HG02981 (cell line): ENCODE measurements at regions not wholly inside any gene's neighbourhood (a gene's known extent, or its start where the extent isn't known, plus 50 kb on each side); places are given as distances from the start of the nearest gene placed in this dataset.

Experiments used
- ATAC-seq: cut with Tn5 transposase; IDR thresholded peaks from one replicate; pipeline ENCODE4 v1.9.1; 2021; ENCODE audit warnings: mild to moderate bottlenecking, moderate library complexity; ENCODE audit not compliant: unreplicated experiment

DNA sequence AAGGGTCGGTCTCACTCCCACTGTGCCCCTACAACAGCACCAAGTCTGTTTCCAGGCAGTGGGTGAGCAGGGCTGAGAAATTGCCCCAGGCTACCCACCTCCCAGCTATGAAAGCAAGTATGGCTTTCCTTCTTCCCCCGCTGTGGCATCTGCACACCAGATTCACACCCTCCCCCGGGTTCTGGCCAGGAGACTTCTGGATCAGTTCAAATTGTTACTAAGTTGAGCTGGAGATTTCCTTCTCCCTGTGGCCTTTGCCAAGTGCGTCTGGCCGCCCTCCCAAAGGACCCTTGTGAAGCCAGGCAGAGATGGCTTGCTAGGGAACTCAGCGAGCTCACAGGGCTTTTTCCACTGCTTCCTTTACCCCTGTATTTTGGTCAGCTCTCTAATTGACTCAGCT is 555.4 kb downstream of the SH2D4B start:
- no peak for ATAC-seq

DNA sequence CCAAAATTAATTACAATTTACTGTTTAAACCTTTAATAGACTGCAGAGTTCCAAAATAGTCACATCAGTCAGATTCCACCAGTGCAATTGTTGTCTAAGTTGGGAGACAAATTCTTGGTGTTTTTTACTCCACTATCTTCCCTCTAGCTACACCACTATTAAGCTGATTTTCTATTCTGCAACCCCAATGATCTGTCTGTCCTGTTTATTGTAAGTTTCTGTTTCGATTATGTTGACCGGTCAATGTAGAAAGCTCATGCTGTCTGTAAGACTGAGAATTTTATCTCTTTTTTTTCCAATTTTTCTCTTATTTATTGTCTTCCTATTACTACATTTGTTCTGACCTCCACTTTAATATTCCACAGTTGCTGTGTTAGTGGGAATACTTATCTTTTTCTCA is 557.5 kb downstream of the SH2D4B start:
- no peak for ATAC-seq

DNA sequence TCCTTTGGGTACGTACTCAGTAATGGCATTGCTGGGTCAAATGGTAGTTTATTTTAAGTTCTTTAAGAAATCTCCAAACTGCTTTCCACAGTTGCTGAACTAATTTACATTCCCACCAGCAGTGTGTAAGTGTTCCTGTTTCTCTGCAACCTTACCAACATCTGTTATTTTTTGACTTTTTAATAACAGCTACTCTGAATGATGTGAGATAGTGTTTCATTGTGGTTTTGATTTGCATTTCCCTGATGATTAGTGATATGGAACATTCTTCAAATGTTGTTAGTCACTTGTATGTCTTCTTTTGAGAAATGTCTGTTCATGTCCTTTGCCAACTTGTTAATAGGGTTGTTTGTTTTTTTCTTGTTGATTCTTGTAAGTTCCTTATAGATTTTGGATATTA is 558.9 kb downstream of the SH2D4B start:
- ATAC-seq, result no peak

DNA sequence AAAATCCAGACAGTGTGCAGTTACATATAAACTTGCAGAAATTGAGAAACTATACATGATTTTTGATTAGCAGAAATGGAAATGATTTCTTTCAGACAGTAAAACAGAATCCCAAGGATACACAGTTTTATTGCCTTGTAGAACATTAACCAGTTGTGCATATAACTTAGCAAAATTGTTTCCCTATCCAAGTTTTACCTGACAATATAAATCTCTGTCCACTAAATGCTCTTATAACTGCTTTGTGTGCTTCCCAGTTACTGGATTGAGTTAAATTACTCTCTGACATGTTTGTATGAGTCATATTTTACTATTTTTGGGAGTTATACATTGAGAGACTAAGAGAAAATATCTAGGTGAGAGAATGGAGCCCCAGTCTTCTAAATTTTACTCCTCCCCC is 563.4 kb downstream of the SH2D4B start:
- ATAC-seq, result no peak

DNA sequence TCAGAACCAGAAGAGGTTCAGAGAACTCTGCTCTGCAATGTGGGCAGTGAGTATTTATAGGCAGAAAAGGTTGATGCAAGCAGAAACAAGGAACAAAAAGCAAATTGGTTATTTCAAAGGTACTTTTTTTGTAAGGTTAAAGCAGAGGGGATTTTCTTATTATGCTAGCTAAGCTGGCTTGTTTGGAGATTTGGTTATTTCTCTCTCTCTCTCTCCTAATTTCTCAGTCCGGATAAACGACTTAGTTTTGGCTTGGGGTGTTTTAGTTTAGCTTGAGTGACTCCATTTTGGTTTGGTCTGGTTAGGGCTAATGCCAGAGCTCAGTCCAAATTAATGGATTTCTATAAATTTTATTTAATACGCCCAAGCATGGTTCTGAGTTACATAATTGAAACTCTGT is 566.8 kb downstream of the SH2D4B start:
- no peak for ATAC-seq

DNA sequence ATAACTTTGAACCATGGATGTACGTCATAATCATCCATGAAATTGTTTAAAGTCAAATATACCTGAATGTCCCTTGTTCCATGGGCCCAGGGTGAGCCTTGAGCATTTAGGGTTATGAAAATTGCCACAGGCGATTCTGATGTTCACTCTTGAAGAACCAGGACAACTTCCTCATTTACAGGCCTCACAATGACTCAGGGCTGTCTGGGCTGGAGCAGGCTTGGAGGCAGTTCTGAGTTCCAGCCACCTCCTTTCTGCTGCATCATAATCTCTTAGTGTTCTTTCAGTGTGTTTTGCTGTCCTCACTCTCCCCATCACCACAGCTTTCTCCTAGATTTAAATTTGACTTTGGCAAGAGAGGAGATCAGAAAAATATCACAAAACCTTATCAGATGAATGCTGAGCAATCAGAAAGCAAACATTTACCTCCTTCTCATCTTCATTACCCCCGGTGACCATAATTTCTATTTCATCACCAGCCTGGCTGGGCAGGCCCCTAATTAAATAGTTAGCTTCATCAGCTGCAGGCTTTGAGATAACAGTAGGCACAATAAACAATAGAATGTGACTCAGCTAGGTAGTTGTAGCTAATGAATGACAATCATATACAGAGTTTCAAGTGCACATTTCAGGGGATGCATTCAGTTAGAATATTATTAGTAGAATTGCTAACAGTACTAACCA is 571.0 kb downstream of the SH2D4B start:
- peak; percentile 87 for ATAC-seq

DNA sequence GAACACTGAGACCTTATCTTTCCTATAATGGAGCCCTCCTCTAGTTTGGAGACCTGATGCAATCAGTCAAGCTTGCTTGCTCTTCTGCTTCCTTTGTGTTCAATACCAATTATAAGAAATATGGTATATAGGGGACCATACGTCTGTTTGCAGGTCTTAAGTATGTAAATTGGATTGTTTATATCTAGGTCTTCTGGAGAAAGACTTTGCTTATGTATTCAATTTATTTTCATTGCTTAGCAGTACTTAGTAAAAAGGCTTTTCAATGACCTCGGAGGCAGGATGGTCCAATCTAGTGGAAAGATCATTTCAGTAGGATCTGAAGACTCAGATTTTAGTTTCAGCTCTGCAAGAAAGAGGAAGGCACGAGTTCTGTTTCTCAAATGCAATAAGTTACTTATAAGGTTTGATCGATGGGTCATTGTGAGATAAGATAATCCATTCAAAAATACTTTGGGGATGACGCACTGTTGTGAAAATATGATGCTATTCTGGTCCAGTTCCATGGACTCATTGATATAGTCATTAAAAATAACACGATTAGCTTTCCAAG is 571.6 kb downstream of the SH2D4B start:
- no peak for ATAC-seq

DNA sequence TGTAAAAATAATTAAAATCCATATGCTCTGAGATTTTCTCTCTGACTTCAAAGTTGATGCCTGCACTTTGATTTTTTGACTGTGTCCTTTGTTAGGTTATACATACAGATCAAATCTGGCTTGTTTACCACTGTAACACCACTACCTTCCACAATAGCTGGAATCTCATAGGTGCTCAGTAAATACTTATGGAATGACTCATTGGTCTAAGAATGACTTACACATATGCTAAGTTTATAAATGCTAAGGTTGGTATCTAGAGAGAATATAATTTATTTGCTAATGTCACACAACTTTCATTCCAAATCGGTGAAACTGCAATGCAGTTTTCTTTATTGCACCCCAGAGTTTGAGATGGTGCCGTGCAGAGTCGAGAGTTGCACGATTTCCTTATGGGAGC is 578.5 kb downstream of the SH2D4B start:
- ATAC-seq, result no peak

DNA sequence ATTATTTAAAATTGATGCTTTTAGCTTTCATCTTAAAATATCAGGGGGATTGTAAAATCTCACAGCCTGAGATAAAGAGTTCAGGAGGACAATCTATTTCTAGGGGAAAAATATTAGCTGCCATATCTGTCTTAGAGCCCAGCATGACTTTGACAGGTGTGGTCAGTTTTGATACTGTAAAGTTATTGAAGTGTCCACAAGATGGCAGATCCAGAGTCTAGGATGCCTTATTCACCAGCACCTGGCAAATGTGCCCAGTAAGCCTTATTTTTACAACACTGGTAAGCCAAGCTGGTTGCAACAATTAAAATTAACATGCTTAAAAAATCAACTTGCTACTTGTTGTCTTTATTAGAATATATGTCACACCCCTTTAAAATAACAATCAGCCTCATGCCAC is 579.3 kb downstream of the SH2D4B start:
- ATAC-seq, result no peak

DNA sequence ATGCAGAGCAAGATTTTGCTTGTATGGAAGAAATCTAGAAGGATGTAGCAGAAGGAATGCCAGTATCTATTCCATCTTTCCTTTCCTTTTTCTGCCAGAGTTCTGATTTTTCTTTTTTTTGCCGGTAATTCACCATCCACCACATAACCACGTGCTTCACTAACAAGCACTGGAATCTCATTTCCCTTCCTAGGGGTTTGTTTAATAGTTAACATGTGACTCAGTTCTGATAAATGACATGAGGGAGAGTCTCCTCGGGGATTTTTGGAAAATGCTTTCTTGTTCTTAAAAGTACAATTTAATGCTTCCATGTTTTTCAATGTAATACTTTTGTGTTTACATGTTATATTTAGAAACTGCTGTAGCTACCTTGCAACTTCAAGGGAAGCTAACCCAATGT is 590.2 kb downstream of the SH2D4B start:
- ATAC-seq, result no peak

DNA sequence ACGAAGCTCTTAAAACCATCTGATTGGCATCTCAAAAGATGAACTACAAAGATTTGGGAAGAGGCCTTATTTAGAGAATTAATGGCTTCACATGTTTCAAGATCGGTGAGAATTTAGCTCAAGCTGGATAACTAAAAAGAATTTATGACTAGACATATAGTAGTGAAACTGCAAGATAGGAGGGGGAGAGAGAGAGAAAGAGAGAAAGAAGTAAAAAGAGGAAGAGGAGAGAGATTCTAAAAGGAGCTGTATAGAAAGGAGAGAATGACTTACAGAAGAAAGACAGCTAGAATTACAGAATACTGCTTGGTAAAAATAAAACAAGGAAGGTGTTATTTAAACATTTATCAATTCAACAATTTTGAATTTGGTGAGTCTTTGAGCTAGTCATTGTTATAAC is 592.3 kb downstream of the SH2D4B start:
- ATAC-seq, result no peak

DNA sequence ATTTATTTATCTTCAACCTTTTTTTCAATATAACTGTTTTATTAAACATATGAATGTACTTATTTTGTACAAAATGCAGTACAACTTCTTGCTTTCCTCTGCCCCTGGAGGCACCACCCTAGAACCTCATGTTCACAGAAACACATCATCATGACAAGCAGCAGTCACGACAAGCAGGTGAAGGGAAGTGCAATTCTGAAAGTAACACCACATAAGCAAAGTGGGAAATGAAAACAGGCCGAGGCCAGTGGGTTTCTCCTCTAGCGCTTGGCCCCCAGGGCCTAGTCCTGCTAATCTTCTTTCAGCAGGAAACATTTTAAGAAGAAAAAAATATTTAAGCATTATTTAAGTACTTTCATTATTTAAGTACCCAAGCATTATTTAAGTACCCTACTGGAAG is 598.1 kb downstream of the SH2D4B start:
- peak; percentile 90 for ATAC-seq

DNA sequence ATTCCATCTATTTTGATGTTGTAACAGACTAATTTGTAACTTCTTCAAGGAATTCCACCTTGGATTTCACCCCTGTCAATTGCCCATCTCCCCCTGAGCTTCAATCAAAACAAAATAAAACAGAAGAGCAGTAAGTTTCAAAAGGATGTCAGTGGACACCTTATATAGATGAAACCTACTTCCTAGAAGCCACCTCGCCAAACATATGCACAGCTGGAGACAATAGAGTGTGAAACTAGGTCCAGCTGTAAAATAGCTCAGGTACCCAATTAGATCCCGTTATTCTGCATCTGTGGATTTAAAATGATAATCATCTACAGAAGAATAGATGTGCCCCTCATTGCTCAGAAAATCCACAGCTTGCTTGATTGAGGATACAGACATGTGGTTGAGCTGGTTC is 598.6 kb downstream of the SH2D4B start:
- ATAC-seq, result no peak

DNA sequence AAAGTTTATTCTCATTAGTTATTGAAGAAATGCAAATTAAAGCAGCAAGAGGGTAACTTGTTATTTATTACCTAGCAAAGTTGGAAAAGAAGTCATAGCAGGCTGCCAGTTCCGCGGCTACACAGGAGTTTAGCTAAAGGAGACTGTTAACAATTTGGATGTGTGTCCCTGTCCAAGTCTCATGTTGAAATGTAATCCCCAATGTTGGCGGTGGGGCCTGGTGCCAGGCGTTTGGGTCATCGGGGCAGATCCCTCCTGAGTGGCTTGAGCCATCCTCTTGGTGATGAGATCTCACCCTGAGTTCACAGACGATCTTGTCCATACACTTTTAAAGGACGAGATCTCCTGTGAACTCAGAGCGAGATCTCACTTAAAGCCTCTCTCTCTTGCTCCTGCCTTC is 608.3 kb downstream of the SH2D4B start:
- ATAC-seq, result no peak

DNA sequence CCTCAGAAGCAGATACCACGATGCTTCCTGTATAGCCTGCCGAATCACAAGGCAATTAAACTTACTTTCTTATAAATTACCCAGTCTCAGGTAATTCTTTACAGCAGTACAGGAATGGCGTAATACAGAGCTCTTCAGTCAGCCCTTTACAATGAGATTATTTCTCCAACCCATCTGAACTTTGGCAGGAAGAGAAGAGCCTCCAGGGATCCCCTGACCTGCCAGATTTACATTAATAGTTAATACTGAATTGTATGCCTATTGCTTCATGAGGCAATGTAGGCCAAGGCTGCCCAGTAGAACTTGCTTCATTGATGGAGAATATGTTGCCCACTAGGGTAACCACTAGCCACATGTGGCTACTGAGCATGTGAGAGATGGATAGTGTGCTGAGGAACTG is 608.7 kb downstream of the SH2D4B start:
- no peak for ATAC-seq

DNA sequence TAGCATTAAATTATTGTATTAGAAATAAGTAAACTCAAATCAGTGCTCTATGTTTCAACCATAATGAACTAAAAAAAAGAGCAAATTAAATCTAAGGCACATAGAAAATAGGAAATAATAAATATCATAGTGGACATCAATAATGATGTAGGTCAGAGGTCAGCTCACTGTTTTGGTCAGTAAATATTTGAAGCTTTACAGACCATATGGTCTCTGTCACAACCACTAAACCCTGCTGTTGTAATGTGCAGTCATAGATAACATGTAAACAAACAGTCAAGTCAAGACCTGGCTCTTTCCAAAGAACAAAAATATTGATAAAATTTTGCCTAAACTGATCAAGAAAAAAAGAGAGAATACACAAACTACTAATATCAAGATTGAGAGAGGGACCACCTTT is 615.0 kb downstream of the SH2D4B start:
- ATAC-seq, result no peak

DNA sequence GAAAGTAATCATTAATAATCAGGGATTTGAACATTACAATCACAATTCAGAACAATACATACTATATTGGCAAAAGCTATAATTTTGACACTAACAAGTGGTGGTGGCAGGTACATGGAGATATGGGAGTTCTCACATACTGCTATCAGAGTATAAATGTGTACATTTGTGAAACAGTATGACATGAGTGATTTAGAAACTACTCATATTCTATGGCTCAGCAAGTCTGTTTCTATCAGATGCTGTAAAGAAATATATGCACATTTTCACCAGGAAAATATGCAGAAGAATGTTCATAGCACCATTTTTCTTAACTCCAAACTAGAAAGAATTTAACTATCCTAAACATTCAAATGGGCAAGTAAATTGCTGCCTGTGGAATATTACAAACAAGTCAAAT is 620.0 kb downstream of the SH2D4B start:
- ATAC-seq, result no peak

DNA sequence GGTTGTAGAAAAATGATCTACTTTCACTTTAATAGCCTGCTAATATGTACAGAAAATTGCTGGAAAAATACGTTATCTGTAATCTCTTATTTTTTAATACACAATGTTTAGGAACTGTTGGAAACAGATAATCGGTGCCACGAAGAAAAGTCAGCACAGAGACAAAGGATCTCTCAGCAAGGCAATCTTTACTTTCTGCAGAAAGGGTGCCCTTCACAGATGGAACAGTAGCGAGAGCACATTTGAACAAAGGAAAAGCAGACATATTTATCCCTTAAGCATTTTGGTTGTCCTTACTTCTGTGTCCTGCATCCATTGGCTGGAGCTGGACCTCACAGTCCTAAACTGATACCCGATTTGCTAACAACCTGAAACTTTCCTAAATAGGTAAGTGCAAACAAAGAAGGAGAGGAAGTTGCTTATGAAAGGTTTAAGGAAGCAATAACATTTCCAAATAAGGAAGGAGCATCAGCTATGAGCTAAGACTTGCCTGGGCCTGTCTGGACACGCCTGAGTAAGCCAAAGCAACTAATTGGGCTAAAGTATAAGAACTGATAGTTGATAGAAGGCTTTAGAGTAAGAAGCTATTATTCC is 640.0 kb downstream of the SH2D4B start:
- no peak for ATAC-seq

DNA sequence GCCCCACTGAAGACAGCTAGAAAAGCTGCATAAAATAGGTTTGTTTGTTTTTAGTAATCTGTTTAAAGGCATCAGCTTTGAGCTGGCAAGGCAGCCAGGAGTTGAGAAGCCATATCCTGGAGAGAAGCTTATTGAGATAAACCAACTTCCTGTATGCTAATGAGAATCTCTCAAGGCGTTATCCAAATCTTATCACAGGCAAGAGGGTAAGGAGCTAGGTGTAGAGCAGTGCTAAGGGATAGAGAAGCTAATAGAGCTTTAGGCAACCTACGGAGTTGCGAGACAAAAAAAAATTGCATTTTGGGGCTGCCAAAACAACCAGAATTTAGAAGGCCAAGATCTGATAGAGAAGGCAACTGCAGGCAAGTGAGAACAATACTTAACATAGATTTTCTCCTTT is 641.6 kb downstream of the SH2D4B start:
- ATAC-seq, result no peak

DNA sequence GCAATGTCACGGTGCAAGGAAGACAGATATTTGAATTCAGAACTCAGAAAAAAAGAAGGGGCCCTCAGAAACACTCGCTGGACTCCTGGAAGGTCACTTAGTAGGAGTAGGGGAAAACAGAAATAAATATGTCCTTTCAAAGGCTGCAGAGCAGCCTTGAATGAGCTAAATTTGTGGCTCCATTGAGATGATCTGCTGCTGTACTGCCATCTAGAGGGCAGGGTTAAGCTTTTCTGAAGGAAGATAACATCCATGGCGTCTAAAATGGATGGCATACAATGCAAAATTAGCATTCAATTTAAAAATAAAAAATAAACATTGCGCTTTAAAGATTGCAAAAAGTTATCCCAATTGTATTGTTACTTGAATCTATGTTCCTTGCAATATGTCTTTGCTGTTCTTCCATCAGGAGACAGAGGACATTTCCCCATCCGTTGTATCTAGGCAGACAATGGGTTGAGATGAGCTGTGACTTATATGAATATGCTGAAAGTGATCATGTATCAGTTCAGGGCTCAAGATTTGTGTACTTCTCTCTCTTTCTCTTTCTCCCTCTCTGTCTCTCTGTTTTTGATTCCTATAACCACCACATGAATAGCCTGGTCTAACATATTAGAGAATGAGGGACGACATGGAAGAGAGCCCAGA is 642.2 kb downstream of the SH2D4B start:
- peak; percentile 83 for ATAC-seq

DNA sequence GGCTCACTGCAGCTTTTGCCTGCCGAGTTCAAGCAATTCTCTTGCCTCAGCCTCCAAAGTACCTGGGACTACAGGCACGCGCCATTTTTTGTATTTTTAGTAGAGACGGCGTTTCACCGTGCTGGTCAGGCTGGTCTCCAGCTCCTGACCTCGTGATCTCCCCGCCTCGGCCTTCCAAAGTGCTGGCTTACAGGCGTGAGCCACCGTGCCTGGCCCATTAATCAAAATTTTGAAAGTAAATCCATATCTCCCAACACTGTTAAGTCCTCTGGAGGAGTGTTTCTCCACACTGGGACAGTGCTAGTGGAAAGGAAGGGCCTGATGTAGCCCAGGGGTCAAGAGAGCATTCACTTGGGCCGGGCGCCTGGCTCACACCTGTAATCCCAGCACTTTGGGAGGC is 644.6 kb downstream of the SH2D4B start:
- no peak for ATAC-seq

DNA sequence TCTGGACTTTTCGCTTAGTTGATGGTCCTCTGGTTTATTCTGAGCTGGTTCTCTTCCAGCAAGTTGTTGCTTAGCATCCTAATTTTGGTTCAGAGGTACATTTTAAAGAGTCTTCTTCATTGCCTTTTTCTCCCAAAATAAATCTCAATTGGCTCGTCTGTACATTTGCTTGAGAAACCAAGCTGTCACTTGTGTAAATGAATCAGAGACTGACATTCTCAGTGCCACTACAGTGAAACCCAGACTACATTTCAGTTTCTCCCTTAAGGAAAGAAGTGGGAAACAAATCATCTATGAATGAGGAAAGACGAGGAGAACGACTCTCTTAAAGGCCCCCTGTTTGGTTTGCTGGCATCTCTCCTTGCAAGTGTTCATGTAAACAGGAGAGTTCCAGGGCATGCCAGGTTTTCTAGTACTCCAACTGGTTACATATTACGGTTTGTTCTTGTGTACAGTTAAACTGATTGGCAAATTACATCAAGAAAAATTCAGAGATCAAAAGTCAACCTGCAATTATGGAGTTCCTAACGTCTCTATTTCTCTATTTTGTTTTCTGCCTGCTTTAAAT is 654.6 kb downstream of the SH2D4B start:
- ATAC-seq, result no peak
